GM18868 (cell line): ENCODE measurements at regions not wholly inside any gene's neighbourhood (a gene's known extent, or its start where the extent isn't known, plus 50 kb on each side); places are given as distances from the start of the nearest gene placed in this dataset.

Experiments used
- ATAC-seq: cut with Tn5 transposase; IDR thresholded peaks from one replicate; pipeline ENCODE4 v1.9.1; 2021; ENCODE audit warnings: mild to moderate bottlenecking, moderate library complexity; ENCODE audit not compliant: unreplicated experiment

DNA sequence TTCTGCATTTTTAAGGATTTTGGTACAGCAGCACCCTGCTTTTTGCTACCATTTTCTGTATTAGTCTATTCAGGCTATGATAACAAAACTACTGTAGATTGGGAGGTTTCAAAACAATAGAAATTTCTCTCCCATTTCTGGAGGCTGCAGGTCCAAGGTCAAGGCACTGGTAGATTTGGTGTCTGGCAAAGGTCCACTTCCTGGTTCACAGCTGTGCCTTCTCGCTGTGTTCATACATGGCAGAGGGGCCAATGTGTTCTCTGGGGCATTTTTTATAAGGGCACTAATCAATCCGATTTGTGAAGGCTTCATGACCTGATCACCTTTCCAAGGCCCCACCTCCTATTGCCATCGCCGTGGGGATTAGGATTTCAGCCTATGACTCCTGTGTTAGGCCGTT is 268.1 kb upstream of the RTL1 start:
- ATAC-seq, result no peak

DNA sequence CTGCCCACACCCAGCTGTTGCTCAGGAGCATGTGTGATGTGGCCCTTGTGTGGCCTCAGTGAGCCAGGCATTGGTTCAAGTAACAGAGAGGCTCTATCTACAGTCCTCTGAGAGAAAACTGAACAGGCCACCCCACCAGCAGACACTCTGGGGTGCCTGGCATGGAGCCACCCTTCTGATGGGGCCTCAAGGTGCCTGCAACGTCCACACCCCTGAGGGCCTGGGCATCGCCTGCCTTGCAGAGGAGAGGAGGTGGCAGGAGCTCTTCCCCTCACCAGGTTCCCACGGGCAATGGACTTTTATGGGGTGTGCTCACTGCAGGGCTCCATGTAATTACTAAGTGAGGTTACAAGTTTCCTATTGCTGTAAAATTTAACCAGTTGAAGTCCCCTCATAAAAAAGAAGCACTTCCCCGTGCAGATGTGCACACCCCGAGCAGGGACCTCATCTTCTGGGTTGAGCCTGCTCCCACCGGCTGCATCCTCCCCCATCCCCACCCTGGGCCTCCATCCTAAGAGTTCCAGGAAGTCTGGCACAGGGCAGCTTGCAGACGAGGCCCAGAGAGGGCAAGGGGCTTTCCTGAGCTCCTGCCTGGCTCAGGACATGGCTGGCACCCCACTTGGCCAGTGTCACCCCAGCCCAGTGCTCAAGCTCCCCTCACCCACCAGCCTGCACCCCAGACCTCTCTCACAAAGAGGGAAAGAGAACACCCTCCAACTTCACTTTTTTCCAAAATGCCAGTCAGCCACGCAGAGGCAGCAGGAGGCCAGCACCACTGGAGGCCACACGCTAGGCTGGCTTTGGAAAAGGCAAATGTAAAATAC is 270.4 kb upstream of the RTL1 start:
- no peak for ATAC-seq

DNA sequence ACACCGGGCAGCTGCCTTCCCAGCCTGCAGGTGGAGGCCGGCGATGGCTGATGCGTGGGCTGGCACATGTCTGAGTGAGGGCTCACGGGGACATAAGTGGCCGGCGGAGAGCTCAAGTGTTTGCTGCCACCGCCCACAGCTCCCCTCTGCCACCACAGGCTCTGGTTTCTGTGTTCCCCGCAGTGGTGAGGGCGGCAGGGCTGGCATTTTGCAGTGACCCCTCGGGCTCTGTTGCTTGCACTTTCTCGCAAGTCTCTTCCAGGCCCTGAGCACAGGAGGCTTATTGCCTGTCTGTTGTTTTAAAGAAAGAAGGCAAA is 271.0 kb upstream of the RTL1 start:
- no peak for ATAC-seq

DNA sequence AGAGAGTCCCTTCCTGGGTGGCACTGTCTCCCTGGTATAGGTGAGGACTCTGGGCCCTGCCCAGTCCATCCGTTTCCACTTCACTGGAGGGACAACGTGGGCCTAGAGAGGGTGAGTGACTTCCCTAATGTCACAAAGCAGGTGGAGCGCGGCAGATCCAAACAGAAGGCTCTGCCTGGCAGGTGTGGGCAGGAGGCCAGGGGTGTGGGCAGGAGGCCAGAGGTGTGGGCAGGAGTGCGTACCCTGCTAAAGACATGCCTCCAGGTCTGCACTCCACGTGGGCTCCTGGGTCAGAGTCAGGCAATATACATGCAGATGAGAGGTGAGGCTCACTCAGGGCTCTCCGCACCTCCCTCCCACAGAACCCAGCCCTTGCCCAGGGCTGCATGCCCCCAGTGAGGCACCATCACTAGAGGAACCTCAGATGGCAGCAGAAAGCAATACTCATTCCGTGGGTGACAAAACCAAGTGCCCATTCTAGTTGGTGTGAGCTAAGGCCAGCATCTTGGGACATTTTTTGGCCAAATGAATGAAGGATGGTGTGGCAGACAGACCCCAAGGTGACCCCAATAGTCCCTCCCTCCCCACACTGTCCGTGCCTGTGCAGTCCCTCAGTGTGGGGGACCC is 271.6 kb upstream of the RTL1 start:
- ATAC-seq, result no peak

DNA sequence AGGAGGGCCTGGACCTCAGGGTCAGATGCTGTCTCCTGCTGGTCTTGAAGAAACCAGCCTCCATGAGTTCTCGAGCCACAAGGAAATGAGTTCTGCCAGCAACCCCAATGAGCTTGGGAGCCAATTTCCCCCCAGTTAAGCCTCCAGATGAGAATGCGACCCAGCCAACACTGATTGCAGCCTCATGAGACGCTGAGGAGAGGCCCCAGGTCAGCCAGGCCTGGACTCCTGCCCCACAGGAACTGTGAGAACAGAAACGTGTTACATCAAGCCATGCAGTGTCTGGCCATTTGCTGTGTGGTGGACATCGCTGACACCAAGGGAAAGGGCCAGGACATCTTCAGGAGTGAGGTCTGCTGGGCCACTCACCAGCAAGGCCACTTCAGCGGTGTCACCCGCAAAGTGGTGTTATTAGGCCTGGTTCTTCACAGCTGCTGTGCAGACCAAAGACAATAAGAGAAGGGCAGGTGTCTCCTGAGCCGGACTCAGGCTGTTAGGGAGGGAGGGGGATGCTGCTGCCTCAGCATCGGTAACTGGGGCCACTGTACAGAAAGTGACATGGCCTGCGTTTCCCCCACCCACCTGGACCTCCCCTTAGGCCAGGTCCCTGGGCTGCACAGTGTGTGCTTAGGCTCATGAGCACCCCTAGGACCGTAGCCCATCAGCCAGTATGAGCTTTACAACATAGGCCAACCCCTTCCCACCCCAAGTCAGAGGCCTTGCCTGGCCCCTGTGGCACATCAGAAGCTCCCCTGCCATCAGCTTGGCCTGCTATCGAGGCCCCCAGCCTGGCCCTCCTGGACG is 272.4 kb upstream of the RTL1 start:
- no peak for ATAC-seq

DNA sequence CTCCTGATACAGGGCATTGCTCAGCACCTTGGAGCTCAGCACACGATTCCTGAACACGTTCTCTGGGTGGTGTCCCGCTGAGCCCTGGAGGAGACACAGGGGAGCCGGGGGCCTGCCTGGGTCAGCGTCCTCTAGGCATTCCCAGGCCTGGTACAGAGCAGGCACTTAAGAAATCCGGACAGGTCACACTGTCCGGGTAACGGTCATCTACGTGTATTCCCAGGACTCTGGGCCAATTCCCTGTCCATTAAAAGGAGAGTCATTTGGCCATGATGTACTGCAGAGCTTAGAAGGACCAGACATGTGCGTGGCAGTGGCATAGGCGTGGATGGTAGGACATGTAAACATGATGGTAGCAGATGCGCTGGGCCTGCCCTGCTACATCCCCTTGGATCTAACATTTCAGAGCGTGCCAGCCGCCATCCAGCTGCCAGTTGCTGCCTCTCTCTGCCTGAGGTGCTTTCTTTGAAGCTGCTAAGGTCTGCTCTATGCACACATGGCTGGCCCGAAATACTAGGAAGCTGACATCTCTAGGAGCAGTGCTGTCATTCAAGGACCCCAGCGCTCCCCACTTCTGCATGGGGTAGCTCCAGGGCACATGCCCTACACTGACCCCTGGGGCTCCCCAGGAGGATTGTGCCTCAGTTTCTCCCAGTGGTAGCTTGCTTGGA is 273.1 kb upstream of the RTL1 start:
- no peak for ATAC-seq

DNA sequence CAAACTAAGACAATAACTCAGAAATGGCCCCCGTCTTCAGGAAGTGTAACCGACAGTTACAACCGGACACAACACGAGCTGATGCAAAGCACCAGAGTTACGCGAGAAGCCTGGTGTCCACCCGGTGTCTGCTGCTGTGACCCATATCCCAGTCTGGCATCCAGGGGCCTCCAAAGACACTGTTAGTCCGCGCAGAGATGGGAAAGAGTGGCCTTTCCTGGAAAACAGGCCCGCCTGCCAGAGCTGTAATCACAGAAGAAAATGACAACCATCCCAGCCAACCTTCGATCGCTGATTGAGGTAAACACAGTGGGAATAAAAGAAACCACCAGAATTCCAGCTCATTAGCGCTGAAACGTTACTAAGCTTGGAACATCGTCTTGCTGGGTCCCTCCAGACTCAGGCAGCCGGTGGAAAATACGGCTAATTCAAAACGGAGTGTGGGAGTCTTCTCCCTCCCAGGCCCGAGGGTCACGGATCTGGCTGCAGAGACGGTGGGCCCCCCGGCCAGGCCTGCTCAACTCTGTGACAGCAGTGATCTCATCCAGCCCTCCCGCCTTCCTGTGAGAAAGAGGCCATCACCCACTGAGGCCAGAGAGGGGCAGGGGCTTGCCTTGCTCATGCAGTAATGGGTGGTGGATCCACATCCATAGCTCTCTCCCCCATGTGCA is 273.9 kb upstream of the RTL1 start:
- ATAC-seq, result no peak

DNA sequence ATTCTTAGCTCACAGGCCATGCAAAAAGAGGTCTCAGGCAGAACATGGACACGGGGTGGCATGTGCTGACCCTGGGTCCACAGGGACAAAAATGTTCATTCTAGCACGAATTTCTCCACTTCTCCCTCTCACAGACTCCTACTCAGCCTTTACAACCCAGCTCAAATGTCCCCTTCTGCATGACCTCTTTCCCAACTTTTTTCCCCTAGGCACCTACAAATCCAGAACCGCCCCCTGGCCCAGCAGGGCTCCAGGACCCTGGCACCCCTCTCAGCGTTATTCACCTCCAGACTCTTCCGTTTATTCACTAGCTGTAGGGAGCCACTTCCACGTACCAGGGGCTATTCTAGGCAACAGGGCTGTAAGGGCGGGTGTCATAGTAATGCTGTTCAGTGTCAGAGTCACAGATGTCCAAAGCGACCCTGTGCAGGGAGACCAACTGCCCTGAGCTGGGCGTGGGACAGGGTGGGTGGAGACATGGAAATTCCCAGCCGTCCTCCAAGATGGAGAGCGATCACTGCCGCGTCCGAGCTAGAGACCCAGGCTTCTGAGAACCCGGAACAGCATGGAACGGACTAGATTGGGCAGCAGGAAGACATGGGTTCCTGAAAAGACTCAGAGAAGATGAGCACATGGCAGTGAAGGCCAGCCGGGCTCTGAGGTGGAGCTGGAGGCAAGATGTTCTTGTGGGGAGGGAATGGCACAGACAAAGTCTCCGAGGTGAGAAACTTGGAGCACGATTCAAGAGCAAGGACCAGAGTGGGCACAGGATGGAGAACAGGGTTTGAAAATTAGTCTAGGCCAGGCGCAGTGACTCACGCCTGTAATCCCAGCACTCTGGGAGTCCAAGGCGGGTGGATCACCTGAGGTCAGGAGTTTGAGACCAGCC is 274.9 kb upstream of the RTL1 start:
- ATAC-seq, result no peak

DNA sequence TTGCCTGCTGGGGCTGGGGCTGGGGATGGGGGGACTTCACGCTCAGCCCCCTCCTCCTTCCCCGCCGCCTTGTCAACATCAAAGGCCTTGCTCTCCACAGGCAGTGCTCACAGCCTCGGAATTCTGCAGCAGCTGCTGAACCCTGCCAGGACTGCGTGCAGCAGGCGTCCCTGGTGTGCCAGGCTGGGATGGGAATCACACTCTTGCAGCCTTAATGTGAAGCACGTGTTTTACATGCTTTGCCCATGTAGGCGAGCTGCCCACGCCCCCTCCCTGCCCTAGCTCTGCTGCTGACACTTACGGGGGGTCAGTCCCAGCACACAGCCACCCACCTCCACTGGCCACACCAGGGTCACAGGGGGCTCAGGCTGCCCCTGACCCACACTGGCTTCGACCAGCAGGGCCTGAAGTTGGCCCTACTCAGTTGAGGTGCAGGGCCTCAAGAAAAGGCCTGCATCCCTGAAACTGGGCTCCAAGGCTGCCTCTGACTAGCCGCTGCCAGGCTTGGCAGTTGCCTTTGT is 276.2 kb upstream of the RTL1 start:
- no peak for ATAC-seq

DNA sequence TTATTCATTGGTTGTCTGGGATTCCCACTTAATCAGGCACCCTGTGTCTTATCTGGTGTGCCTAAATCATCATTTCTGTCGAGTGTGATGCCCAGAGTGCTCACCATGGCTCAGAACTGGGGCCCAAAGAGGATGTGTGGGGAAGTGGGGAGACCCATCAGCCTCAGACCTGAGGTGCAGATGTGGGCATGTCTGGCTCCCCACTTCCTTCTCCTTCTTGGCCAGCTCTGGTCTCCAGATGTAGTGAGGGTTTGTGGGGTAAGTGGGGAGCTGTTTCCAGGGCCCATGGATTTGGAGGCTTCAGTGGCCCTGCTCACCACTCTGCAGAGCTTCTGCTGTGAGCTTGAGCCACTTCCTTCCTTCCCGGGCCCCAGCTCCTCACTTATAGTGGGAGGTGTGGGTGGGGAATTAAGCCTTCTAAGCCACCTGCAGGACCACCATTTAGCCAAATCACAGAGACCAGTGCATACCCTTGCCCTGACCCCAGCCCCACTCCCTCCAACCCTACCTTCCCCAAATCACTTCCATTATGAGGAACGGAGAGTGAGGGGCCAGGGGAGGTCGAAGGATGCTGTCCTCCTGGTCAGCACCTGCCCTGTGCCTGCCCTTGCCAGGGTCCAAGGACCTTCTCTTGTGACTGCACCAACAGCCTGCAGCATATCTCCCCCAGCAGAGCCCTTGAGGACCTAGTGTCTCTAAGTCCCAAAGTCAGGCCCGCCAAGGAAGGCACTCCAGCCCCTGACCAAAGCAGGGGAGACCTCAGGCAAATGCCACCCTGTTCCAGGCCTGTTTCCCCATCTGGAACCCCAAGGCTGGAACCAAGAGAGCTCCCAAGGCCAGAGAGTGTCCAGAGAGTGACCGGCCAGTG is 278.2 kb upstream of the RTL1 start:
- ATAC-seq, result no peak

DNA sequence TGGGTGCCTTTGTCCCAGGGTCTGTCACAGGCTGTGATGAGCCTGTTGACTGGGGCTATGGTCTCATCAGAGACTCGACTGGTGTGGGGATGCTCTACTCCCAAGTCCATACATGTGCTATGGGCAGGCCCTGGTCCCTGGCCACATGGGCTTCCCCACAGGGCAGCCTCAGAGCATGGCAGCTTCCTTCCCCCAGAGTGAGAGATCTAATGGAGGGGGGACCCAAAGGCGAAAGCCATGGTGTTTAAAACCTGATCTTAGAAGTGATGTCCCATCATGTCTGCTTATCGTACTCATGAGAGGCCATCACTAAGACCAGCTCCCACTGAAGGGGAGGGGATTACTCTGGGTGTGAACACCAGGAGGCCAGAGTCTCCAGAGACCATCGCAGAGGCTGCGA is 279.0 kb upstream of the RTL1 start:
- ATAC-seq, result no peak

DNA sequence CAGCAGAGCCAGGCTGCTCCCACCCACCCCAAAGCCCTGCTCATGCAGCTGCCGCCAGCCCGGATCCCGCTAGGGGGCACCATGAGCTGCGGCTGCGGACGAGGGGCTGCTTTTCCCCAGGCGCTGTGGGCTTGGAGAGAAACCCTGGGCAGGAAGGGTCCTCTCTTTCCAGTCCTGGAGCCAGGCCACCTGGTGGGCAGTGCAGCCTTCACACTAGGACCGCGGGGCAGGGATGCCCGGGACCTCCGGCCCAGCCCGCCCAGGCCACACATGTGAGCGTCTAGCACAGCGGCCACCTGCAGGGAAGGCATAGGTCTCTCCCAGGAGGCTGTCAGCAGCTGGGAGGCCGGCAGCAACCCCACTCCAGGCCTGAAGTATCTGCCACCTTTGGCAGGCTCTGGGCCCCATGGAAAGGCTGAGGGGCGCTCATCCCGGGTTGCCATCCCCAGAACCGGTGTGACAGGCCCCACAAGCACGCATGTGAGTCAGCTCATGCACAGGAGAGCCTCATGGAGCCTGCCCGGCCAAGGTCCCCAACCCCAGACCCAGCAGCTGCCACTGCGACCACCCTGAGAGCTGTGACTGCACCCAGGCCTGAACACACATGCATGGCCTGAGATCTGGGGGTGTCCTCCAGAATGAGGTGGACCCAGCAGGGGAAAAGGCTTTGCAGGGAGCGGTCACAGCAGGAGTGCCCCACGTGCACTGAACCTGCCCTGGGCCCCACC is 280.0 kb upstream of the RTL1 start:
- ATAC-seq, result no peak

DNA sequence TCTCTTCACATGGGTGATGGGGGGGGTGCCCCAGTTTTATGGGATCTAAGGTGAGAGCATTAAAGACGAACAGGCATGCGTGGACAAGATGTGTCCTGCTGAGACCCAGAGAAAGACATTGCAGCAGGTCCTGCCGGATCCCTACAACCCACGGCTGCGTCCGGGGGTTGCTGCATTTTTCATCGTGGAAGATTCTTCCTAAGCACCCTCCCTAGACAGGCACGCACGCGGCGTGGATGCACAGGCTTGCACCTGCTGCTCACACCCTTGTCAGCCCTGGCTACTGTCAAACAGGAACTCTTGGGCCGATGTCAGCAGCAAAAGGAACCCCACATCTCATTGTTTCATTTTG is 280.6 kb upstream of the RTL1 start:
- ATAC-seq, result no peak

DNA sequence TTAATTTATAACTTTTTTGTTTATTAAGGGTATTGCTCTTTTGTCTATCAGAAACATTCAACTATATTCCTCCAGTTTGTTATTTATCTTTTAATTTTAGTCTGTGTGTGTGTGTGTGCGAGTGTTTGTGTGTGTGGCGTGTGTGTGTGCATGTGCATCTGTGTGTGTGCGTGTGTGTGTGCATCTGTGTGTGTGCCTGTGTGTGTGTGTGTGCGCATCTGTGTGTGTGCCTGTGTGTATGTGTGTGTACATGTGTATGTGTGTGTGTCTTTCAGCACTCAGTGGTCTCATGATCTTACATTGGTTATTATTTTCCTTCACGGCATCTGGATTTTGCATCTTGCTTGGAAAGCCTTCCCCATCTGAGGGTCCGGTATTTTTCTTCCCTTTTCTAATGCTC is 281.1 kb upstream of the RTL1 start:
- ATAC-seq, result no peak

DNA sequence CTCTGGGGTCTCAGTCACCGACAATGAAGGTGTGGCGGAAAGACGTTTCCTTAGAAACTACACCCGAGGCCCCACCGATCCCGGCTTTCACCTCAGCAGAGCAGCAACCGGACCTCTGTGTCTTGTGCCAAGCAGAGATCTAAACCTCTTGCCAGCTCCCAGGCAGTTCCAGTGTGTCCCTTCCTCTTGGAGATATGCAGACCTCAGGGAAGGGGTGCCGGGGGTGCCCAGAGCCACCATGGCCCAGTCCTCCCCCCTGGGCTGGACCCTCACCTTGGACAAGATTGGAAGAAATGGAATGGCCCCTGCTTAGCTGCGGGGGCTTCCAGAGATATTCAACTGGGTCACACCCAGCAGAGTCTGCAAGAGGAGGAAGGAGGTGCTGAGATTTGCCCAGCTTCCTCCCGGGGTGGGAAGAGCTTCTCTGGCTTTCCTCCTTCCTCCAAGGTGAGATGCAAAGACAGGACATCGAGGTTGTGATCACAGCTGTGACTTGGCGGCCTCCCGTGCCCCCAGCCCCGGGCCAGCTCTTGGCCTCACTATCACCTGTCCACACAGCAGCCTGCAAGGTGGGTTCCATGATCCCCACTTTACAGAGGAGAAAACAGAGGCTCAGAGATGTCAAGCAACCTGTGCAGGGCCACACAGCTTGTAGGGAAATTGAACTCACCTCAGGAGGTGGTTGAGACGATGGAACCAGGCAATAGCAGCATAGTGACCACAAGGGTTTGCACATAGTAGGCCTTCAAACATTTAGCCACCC is 281.7 kb upstream of the RTL1 start:
- no peak for ATAC-seq

DNA sequence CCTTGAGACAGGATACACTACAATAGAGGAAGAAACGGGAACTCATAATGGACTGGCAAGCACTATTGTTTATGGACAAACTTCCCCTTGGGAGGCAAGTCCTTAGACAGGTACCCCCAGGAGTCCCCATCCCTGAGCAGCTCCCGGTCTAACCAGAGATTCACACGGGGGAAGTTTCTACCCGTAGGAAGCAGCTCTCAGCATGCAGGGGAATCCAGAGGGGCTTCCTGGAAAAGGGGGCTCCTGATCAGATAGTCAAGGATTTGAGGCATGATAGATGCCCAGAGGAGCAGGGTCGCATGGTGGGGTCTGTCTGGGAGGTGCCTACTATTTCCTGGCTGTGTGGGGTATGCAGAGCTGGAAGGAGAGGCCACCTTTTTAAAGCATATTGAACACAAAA is 282.4 kb upstream of the RTL1 start:
- no peak for ATAC-seq

DNA sequence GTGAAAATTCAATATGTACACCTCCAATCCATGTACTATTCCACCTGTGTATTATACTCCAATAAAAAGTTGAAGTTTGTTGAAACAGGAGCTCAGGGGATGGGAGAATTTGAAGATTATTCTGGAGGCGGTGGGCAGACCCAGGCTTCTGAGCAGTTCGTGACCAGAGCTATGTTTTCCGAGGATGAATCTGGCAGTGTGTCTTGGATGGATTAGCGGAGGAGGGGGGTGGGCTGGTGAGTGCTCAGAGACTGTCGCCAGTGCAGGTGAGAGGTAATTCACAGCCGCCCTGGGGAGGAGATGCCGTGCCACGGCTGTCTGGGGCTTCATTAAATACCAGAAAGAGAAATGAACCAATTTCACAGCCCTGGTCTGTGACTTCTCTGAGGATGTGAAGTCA is 283.0 kb upstream of the RTL1 start:
- no peak for ATAC-seq
